ENCODE measurements at regions not wholly inside any gene's neighbourhood (a gene's known extent, or its start where the extent isn't known, plus 50 kb on each side); places are given as distances from the start of the nearest gene placed in this dataset.
A peak's percentile ranks its signal among the peaks of the same experiment; 100 is the strongest.

- no peak for DNase-seq
These were observed 480.4 kb upstream of the USP24 start for GRCh38 chr1:55695552-55695951.

DNA sequence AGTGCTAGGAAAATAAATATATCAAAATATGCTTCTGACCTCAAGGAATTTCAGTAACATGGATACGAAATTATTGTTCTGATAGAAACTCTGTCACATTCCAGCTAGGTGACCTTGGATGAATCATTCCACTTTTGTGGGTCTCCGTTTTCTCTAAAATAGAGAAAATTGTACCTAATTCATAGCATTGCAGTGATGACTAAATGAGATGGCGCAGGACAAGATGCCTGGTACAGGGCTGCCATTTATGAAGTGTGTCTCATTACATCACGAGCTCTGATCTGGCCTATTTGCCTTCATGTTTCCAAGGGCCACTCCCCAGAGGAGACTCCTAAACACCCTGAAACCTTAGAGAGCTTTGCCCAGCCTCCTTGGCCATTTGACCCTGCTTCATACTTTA lies 480.0 kb upstream of the USP24 start:
- DNase-seq = no peak

GRCh38 chr1:55694310-55694801 lies 479.2 kb upstream of the USP24 start:
- DNase-seq = peak; percentile 90

DNA sequence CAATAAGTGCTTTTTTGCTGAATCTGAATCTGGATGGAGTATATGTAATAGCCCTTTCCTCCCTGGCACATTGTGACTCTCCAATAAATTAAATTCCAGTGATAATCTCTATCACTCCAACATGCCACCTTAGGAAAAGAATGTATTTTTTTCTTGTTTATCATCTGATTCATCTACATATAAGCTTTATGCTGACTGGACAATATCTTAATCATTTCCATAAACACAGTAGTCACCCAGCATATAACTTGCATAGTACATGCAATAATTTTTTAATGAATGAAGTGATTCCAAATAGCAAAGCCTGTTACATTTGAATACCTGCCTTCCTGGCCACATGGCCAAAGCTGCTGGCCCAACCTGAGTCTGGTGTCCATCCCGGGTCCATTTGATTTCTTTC lies 477.6 kb upstream of the USP24 start:
- DNase-seq = no peak

DNA sequence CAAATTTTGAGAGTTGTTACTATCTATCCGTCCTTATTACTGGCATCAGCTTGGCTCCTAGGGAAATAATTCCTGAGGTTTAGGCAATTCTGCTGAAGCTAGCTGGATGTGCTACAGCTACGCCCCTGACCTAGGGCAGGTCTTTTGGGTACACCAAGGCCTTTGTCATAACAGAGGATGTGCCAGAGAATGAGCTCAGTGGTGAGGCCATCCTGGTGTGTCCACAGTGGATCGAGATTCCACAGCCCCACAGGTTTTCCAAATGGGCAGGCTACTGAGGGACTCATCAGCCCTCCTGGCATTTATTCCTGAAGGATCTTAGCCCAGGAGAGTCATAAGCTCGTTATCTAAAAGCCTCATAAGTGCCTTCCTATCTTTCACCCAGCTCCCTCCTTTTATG lies 475.2 kb upstream of the USP24 start:
- no peak for DNase-seq

DNA sequence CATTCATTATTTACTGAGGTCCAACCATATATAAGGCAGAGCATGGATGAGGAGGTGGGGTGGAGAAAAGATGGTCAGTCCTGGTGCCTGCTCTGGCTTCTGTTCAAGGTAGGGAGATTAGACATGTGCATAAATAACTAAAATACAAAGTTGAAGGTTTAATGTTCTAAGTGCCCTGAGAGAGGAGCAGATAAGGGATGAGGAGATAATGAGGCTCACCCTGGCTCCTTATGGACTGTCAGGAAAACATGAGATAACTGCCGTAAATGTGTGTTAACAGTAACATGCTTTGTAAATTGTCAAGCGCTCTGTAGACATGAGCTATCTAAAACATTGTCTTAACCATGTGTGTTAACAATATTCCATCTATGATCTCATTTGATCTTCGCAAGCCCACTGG lies 474.6 kb upstream of the USP24 start:
- no peak for DNase-seq

DNA sequence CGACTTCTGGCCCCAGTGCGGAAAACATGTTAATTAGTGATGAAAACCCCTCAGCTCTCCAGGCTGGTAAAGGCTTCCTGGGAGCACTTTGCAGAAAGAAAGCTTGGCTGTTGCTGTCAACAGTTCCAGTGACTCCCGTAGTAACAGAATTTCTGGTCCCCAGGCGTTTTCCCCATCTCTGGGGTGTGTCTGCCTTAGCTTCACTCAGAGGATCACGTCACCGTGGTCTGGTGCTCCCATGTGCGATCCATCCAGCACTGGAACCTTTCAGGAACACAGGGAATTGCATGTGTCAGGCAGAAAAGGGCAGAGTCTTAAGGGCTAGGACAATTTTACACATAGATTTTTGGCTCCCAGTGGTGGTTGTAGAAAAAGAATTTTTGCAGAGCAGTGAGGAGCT lies 470.4 kb upstream of the USP24 start:
- DNase-seq = no peak

GRCh38 chr1:55684131-55684650 lies 469.0 kb upstream of the USP24 start:
- no peak for DNase-seq

DNA sequence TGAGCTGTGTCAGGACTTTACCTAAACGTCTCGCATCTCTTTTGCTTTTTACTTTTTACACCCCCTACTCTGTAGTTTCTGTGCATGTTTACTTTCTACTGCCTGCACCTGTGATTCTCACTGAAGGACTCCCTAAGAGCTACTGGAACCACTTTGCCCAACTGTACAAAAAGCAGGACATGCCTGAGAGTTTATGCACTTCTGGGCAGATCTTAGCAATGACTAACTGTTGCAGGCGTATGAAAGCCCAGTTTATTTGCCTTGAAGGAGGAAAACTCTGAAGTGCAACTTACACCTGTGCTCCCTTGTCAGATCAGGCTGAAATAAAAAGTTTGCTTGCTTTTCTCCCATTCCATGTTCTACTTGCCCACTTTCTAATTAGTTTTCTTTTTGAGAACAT lies 467.0 kb upstream of the USP24 start:
- no peak for DNase-seq

DNA sequence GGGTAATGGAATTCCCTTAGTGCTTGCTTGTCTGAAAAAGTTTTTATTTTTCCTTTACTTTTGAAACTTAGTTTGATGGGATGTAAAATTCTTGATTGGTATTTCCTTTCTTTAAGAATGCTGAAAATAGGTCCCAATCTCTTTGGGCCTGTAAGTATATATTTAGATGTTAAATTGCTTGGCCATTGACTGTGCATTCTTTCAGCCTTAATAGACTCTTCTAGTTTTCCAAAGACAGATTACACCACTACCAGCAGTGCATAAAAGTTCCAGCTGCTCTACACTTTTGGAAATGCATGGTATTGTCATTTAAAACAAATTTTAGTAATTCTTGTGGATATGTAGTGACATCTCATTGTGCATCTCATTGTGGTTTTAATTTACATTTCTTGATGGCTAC lies 464.8 kb upstream of the USP24 start:
- DNase-seq = no peak

DNA sequence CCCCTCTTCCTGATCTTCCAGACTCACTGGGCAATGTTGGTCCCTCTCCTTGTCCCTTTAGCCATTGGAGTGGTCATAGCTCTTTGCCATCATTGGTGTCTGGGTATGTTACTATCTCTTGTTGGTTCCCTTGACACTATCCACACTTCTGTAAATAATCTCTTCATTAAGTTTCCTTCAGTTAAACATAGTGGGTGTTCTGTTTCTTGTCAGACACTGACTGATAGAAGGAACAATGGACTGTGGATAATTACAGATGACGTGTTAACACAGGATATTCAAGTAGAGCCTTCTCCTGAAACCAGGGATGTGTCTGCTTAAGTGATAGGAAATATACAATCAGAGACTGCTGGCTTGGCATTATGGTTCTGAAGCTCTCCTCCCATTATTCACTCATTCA lies 458.3 kb upstream of the USP24 start:
- DNase-seq = no peak

DNA sequence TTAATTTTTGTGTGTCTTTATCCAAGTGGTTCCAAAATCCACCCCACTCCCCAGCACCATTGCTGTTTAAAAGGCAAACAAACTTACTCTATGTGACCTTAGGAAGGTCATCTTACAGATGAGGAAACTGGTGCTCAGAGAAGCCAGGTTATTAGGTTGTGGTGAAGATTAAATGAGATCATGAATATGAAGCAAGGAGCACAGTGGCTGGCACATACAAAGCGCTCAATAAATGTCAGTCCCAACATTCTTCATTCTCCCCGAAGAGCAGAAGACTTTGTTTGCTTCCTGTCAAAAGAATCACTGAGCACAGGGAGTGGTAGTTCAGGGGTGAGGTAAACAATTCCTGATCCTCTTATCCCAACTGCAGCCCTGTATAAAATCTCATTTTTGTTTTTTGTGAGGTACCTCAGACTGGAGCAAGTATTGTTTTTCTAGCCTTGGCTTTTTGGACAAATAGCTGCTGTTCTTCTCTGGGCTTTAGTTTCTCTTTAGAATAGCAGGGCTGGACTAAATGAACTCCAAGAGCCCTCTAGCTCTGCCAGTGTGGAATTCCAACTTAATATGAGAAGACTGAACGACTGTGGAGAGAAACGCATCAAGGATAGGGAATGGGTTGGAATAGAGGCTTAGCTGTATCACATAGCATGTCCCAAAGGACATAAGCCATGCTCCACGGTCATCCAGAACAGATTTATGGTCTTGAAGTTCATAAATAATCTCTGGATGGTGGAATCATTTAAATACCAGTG lies 455.3 kb upstream of the USP24 start:
- no peak for DNase-seq

- no peak for DNase-seq
These were observed 454.1 kb upstream of the USP24 start for GRCh38 chr1:55669293-55669692.

DNA sequence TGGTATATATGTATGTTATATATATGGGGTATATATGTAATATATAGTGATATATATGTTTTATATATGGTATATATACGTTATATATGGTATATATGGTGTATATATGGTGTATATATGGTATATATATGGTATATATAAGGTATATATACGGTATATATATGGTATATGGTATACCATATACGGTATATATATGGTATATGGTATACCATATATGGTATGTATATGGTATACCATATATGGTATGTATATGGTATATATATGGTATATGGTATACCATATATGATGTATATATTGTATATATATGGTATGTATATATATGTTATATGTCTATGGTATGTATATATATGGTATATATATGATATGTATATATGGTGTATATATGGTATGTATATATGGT lies 447.7 kb upstream of the USP24 start:
- DNase-seq = no peak

DNA sequence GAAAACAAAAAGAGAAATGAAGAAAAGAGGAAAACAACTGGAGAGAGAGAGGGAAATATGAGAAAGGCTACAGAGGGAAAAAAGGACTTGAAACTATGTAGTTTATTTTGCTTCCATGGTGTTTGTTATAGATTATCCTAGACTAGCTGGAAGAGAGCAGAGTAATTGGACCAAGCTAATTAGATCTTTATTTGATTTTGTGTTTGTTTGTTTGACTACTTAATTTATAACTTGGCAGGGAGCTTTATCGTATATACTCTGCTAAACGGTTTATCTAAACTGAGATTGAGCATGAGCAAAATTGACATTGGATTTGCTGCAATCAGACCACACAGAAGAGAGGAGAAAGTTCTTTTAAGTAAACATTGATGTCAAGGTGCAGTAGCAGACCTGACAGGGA lies 443.8 kb upstream of the USP24 start:
- DNase-seq = no peak

- DNase-seq = no peak
These were observed 439.6 kb upstream of the USP24 start for GRCh38 chr1:55654750-55655149.

GRCh38 chr1:55654171-55654570 lies 439.0 kb upstream of the USP24 start:
- DNase-seq = no peak

- no peak for DNase-seq
These were observed 435.3 kb upstream of the USP24 start for GRCh38 chr1:55650444-55650843.

GRCh38 chr1:55646181-55646580 lies 431.0 kb upstream of the USP24 start:
- peak; percentile 37 for DNase-seq

DNA sequence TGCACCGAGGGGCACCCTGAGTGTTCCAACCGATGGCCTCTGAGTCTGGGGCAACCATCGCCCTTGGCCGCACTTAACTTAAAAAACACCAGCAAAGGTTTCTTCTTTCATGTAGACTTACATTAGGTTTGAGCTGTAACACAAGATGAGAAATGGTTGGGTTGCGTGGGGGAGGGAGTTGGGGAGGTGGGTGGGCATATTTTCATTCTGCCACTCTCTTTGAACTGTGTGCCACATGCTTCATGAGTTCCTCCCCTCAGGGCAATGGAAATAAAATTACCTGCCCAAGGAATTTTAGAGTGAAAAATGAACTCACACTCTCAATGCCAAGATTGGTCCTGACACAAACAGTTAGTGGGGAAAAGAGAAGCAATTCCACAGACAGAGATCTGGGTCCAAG lies 430.1 kb upstream of the USP24 start:
- DNase-seq = no peak

GRCh38 chr1:55641947-55642346 lies 426.8 kb upstream of the USP24 start:
- DNase-seq = no peak

- DNase-seq = peak; percentile 16
These were observed 425.7 kb upstream of the USP24 start for GRCh38 chr1:55640708-55641473.

- no peak for DNase-seq
These were observed 424.4 kb upstream of the USP24 start for GRCh38 chr1:55639526-55639925.

- DNase-seq = no peak
These were observed 423.9 kb upstream of the USP24 start for GRCh38 chr1:55639051-55639450.

Measured in NCI-H2171 treated with DMSO at 0.1 percent for 48 hours (cell line).